Cardiac muscle cell (in vitro differentiated cells and primary cell): ENCODE measurements at regions not wholly inside any gene's neighbourhood (a gene's known extent, or its start where the extent isn't known, plus 50 kb on each side); places are given as distances from the start of the nearest gene placed in this dataset.

ENCODE experiments used
- DNase-seq, 2 donors: peaks; one replicate each; pipeline versions ENCODE4 v3.0.0 to v3.0.0-alpha.2; 2010 to 2017; ENCODE audit warnings: low read depth in 1 of 2, low spot score in 1 of 2
- H3K27ac ChIP-seq: fragments of 200-600 bp; sonication (generic); 2 replicates; pipeline ENCODE4 v1.5.1; 2016
- H3K27me3 ChIP-seq: fragments of 200-600 bp; sonication (generic); 2 replicates; pipeline ENCODE4 v1.6.0; 2016; ENCODE audit warnings: control low read depth
- H3K36me3 ChIP-seq: fragments of 200-600 bp; sonication (generic); 2 replicates; pipeline ENCODE4 v1.5.1; 2016; ENCODE audit warnings: control low read depth
- H3K4me1 ChIP-seq: fragments of 200-600 bp; sonication (generic); 2 replicates; pipeline ENCODE4 v1.8.1; 2017; ENCODE audit warnings: low read depth, mild to moderate bottlenecking, mixed run types
- H3K4me3 ChIP-seq: fragments of 200-600 bp; sonication (generic); 2 replicates; pipeline ENCODE4 v1.5.1; 2016; ENCODE audit warnings: mild to moderate bottlenecking
- H3K9me3 ChIP-seq: fragments of 200-600 bp; sonication (generic); 2 replicates; pipeline ENCODE4 v1.5.1; 2017; ENCODE audit warnings: low read depth, mild to moderate bottlenecking, control low read depth
- TF ChIP-seq, protein P1 (sequence below): IDR thresholded peaks from 2 replicates; pipeline ENCODE4 v1.5.1; 2012; ENCODE audit warnings: low read depth, mild to moderate bottlenecking, low read length

DNA sequence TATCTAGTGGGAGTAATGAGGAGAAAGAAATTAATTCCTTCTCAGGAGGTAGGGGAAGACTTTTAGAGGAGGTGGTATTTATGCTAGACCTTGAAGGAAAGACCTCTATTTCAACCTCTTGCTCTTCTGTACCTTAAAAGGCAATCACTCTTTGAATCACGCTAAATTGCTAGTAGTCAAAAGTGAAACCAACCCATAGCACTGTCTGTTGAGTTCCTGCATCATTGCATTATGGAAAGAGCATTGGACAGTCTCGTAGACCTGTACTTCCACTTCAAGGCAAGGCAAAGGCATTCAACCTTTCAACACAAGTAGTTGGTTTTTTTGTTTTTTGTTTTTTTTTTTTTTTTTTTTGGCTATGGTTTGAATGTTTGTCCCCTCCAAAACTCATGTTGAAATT, 770.4 kb downstream of the ETS1 start:
- TF ChIP-seq, protein P1, sequence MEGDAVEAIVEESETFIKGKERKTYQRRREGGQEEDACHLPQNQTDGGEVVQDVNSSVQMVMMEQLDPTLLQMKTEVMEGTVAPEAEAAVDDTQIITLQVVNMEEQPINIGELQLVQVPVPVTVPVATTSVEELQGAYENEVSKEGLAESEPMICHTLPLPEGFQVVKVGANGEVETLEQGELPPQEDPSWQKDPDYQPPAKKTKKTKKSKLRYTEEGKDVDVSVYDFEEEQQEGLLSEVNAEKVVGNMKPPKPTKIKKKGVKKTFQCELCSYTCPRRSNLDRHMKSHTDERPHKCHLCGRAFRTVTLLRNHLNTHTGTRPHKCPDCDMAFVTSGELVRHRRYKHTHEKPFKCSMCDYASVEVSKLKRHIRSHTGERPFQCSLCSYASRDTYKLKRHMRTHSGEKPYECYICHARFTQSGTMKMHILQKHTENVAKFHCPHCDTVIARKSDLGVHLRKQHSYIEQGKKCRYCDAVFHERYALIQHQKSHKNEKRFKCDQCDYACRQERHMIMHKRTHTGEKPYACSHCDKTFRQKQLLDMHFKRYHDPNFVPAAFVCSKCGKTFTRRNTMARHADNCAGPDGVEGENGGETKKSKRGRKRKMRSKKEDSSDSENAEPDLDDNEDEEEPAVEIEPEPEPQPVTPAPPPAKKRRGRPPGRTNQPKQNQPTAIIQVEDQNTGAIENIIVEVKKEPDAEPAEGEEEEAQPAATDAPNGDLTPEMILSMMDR: no peak
- no peaks in the 10 kb centered on the region for H3K27me3 ChIP-seq
- no peaks in the 10 kb centered on the region for H3K36me3 ChIP-seq
- H3K4me1 ChIP-seq: no peaks in the 10 kb centered on the region
- H3K4me3 ChIP-seq: no peak overlapping the region
- no peak overlapping the region for H3K27ac ChIP-seq
- no peak for DNase-seq
- no peaks in the 10 kb centered on the region for H3K9me3 ChIP-seq

DNA sequence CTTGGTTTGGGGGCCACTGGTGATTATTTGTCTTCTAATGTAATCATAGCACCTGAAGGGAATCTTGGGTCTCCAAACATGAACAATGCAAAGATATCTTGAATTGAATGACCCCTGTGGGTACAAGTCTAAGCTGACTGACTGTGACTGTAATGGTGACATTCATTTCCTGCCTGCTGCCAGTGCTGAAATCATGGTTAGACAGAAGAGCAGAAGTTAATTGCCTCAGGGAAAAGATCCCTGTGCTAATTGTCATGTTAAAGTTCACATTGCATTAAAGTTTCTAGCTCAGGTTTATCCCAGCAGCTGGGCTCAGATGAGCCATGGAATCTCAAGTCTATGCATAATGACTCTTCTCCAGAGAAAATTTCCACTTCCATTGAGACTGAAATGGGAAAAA, 772.0 kb downstream of the ETS1 start:
- Histone ChIP-seq H3K4me3 (no peak overlapping the region), H3K27me3 (no peaks in the 10 kb centered on the region), H3K36me3 (no peaks in the 10 kb centered on the region), H3K27ac (no peak overlapping the region), H3K9me3 (no peaks in the 10 kb centered on the region), H3K4me1 (no peaks in the 10 kb centered on the region)
- DNase-seq: no peak
- TF ChIP-seq, protein P1: no peak

DNA sequence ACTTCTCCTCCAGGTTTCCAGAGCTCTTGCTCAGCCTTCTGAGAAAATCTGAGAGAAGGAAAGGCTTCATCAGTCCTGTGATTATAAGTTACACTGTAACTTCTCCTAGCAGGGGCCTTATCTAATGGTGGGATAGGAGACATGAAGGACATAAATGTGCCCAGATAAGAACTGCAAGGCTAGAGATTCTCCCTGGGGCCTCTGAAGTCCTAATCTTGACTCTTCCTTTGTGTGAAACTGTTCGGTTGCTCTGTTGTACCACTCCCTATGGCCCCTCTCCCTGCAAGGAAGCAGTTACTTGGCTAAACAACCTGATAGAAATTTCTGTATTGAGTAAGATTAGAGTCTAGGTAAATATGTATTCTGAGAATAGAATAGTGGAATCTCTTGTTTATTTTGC, 780.9 kb downstream of the ETS1 start:
- no peak overlapping the region for H3K4me3 ChIP-seq
- no peaks in the 10 kb centered on the region for H3K9me3 ChIP-seq
- H3K4me1 ChIP-seq: no peaks in the 10 kb centered on the region
- H3K27me3 ChIP-seq: no peaks in the 10 kb centered on the region
- no peak for DNase-seq
- TF ChIP-seq, protein P1: no peak
- H3K36me3 ChIP-seq: no peaks in the 10 kb centered on the region
- no peak overlapping the region for H3K27ac ChIP-seq

DNA sequence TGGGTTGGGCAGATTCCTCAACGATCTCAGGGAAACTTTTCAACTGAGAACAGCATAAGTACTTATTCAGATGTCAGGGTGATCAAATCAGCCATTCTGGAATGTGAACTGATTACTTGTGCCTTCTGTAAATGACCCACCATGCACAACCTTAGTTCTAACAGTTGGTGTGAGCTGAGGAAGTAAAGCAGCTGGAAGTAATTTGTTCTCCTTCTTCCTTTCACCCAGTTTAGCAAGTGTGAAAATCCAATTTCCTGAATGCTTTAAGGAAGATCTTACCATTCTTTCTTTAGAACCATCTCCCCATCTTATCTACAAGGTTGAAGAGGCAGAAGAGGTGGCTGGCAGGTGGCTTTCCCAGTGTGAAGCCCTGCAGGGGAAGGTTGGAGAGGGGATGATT, 781.6 kb downstream of the ETS1 start:
- Histone ChIP-seq H3K36me3 (no peaks in the 10 kb centered on the region), H3K4me1 (no peaks in the 10 kb centered on the region), H3K4me3 (no peak overlapping the region), H3K9me3 (no peaks in the 10 kb centered on the region), H3K27ac (no peak overlapping the region), H3K27me3 (no peaks in the 10 kb centered on the region)
- no peak for DNase-seq
- TF ChIP-seq, protein P1: no peak

DNA sequence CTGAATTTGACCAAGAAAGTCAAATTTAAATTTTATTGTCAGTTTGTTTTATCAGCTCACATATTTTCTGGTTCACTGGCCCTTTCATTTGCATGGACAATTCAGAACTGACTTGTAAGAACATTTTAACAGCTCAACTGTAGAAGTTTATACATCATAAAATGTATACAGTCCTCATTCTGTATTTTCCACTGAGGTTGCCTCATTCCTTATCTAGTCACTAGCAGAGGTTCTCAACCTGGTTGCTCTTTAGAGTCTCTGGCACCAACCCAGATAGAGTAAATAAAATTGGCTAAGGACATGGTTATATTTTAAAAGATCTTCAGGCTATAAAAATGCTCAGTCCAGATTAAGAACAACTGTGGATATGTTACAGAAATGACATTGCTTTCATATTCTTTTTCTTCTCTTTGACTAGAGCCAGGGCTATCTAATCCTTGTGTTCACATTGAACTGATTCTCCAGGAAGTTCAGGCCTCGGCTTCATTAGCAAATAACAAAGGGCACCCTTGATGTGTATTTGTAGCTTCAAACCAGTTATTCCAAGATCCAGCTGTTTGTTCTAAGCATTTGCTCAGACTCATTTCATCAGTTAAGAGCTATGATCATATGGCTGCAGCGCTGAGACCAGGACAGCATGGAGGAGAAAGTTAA, 782.5 kb downstream of the ETS1 start:
- DNase-seq: no peak
- no peaks in the 10 kb centered on the region for H3K4me1 ChIP-seq
- no peaks in the 10 kb centered on the region for H3K36me3 ChIP-seq
- H3K4me3 ChIP-seq: no peak overlapping the region
- TF ChIP-seq, protein P1: no peak
- H3K27ac ChIP-seq: no peak overlapping the region
- no peaks in the 10 kb centered on the region for H3K27me3 ChIP-seq
- H3K9me3 ChIP-seq: no peaks in the 10 kb centered on the region
